ENCODE measurements at regions not wholly inside any gene's neighbourhood (a gene's known extent, or its start where the extent isn't known, plus 50 kb on each side); places are given as distances from the start of the nearest gene placed in this dataset.

GRCh38 chr2:128797937-128798336 is 479.3 kb upstream of the HS6ST1 start:
- no peak for TF ChIP-seq CTCF (IDR thresholded peaks at IDR 0.05 in 4 of 5, conservative IDR thresholded peaks at IDR 0.05 in 1 of 5)
- no peak for TF ChIP-seq POLR2A (IDR thresholded peaks at IDR 0.05)
